G401 (cell line): ENCODE measurements at regions not wholly inside any gene's neighbourhood (a gene's known extent, or its start where the extent isn't known, plus 50 kb on each side); places are given as distances from the start of the nearest gene placed in this dataset.
"Not testable (repeated sequence)": the region's sequence is repeated elsewhere in the genome, so short reads cannot be mapped to it uniquely, and the experiment has no call there.

Experiments used
- DNase-seq: peaks from one replicate; pipeline ENCODE4 v3.0.0-alpha.2; 2015; ENCODE audit warnings: low spot score
- in situ Hi-C: cut with HindIII; loops from 2 replicates; pipeline ENCODE4 v1.10.0; 2016; ENCODE audit warnings: low sequenced_read_pairs, mixed read lengths

GRCh38 chr7:10721289-10721688 lies 252.4 kb upstream of the PHF14 start:
- no peak for DNase-seq
- in situ Hi-C loops, result no loop called here

- in situ Hi-C loops, result no loop called here
- no peak for DNase-seq
Measured at GRCh38 chr7:10723832-10724231, 249.8 kb upstream of the PHF14 start.

GRCh38 chr7:10724449-10724848 lies 249.2 kb upstream of the PHF14 start:
- in situ Hi-C loops, result no loop called here
- DNase-seq, result no peak

- in situ Hi-C loops, result no loop called here
- DNase-seq, result peak; percentile 81
Measured at GRCh38 chr7:10727636-10728035, 246.0 kb upstream of the PHF14 start.

- no peak for DNase-seq
- in situ Hi-C loops, result no loop called here
Measured at GRCh38 chr7:10731253-10731773, 242.4 kb upstream of the PHF14 start.

- DNase-seq, result no peak
- in situ Hi-C loops, result no loop called here
Measured at GRCh38 chr7:10733747-10734146, 239.9 kb upstream of the PHF14 start.

GRCh38 chr7:10734595-10734994 lies 239.1 kb upstream of the PHF14 start:
- no peak for DNase-seq
- in situ Hi-C loops, result no loop called here

GRCh38 chr7:10739401-10739800 lies 234.3 kb upstream of the PHF14 start:
- in situ Hi-C loops, result no loop called here
- DNase-seq, result no peak

GRCh38 chr7:10740805-10741204 lies 232.9 kb upstream of the PHF14 start:
- in situ Hi-C loops, result no loop called here
- no peak for DNase-seq

- in situ Hi-C loops, result no loop called here
- peak; percentile 49 for DNase-seq
Measured at GRCh38 chr7:10756981-10757380, 216.7 kb upstream of the PHF14 start.

- in situ Hi-C loops, result no loop called here
Measured at GRCh38 chr7:10759120-10759519, 214.6 kb upstream of the PHF14 start.

GRCh38 chr7:10767771-10768170 lies 205.9 kb upstream of the PHF14 start:
- in situ Hi-C loops, result no loop called here
- DNase-seq, result no peak

More at GRCh38 chr7:10759120-10759519, 214.6 kb upstream of the PHF14 start:
- DNase-seq, result no peak

GRCh38 chr7:10770176-10770575 lies 203.5 kb upstream of the PHF14 start:
- in situ Hi-C loops, result no loop called here
- DNase-seq, result no peak

- in situ Hi-C loops, result no loop called here
- DNase-seq, result no peak
Measured at GRCh38 chr7:10773430-10773829, 200.2 kb upstream of the PHF14 start.

- DNase-seq, result no peak
- in situ Hi-C loops, result no loop called here
Measured at GRCh38 chr7:10779465-10780399, 193.9 kb upstream of the PHF14 start.

- in situ Hi-C loops, result no loop called here
- DNase-seq, result no peak
Measured at GRCh38 chr7:10780400-10780747, 193.3 kb upstream of the PHF14 start.

- in situ Hi-C loops, result not testable (repeated sequence)
Measured at GRCh38 chr7:10786976-10787375, 186.7 kb upstream of the PHF14 start.

GRCh38 chr7:10789170-10789569 lies 184.5 kb upstream of the PHF14 start:
- DNase-seq, result no peak
- in situ Hi-C loops, result no loop called here

More at GRCh38 chr7:10786976-10787375, 186.7 kb upstream of the PHF14 start:
- not testable (repeated sequence) for DNase-seq

- DNase-seq, result no peak
Measured at GRCh38 chr7:10790910-10791309, 182.8 kb upstream of the PHF14 start.

GRCh38 chr7:10793995-10794775 lies 179.5 kb upstream of the PHF14 start:
- DNase-seq, result no peak
- in situ Hi-C loops, result no loop called here

More at GRCh38 chr7:10790910-10791309, 182.8 kb upstream of the PHF14 start:
- in situ Hi-C loops, result no loop called here
